Endothelial cell of umbilical vein (primary cell): ENCODE measurements at regions not wholly inside any gene's neighbourhood (a gene's known extent, or its start where the extent isn't known, plus 50 kb on each side); places are given as distances from the start of the nearest gene placed in this dataset.

Source experiments
- BruUV-seq: library from RNA; stranded (reverse); fragments of 400-500 nt; replicated peaks from 2 replicates; lab custom pipeline; 2021; lab: Mats Ljungman, UMichigan
- CTCF ChIA-PET: fragments of 300-600, 350-600 bp; sonication (Branson Sonifier 250); formaldehyde crosslinking; loops from one replicate; lab custom pipeline; 2021; ENCODE audit warnings: antibody characterized with exemption, inconsistent platforms; lab: Charles Lee
- POLR2A ChIA-PET: fragments of 300-600, 350-600 bp; sonication (Branson Sonifier 250); formaldehyde crosslinking; loops from one replicate; lab custom pipeline; 2021; ENCODE audit warnings: antibody characterized with exemption, inconsistent platforms; lab: Charles Lee
- DNase-seq: peaks from one replicate; pipeline ENCODE4 v3.0.0-alpha.2; 2011; ENCODE audit warnings: low read depth, low spot score
- FAIRE-seq: peaks from 2 replicates; lab custom pipeline; 2011; peaks lifted over from hg19 to GRCh38; lab: Jason Lieb, UNC
- H2AFZ ChIP-seq: 2 replicates; pipeline ENCODE4 v1.6.0; 2012; ENCODE audit warnings: low read depth, low read length, control low read depth, inconsistent platforms
- H3K27ac ChIP-seq: 2 replicates; pipeline ENCODE4 v1.5.1; 2011; ENCODE audit warnings: low read depth, mild to moderate bottlenecking, control low read depth, low read length, moderate library complexity; ENCODE audit not compliant: insufficient read depth
- H3K27me3 ChIP-seq, 2 experiments: 2 replicates each; pipeline versions ENCODE4 v1.6.0 to v1.6.1; 2011; ENCODE audit warnings: low read length in 2 of 2, mixed read lengths in 1 of 2; ENCODE audit not compliant: control insufficient read depth in 2 of 2, insufficient read depth in 2 of 2
- H3K36me3 ChIP-seq, 2 experiments: 2 replicates in 1 of 2; 3 replicates in 1 of 2; pipeline ENCODE4 v1.5.1; 2011; ENCODE audit warnings: low read length in 2 of 2, mild to moderate bottlenecking in 1 of 2, moderate library complexity in 1 of 2; ENCODE audit not compliant: control insufficient read depth in 2 of 2, insufficient read depth in 2 of 2; ENCODE audit errors: extremely low read depth in 1 of 2
- H3K4me1 ChIP-seq: 3 replicates; pipeline ENCODE4 v1.5.1; 2011; ENCODE audit warnings: mild to moderate bottlenecking, low read length; ENCODE audit not compliant: control insufficient read depth, insufficient read depth; ENCODE audit errors: extremely low read depth
- H3K4me2 ChIP-seq: 2 replicates; pipeline ENCODE4 v1.6.1; 2011; ENCODE audit warnings: low read length, control low read depth, mixed read lengths; ENCODE audit not compliant: insufficient read depth
- H3K4me3 ChIP-seq, 3 experiments: fragments of 200-600 bp in 1 of 3; sonication (generic), shearing (Covaris generic) in 1 of 3; replicated peaks in 1 of 3; 2 replicates each; pipeline ENCODE4 v1.5.1; 2011 to 2016; ENCODE audit warnings: control low read depth in 3 of 3, low read length in 3 of 3, mild to moderate bottlenecking in 2 of 3, inconsistent platforms in 1 of 3, low read depth in 1 of 3, moderate library complexity in 1 of 3; ENCODE audit not compliant: insufficient read depth in 1 of 3
- H3K79me2 ChIP-seq: 2 replicates; pipeline ENCODE4 v1.6.0; 2012; ENCODE audit warnings: low read length, inconsistent platforms; ENCODE audit not compliant: control insufficient read depth, insufficient read depth
- H3K9ac ChIP-seq: replicated peaks from 2 replicates; pipeline ENCODE3; 2011; ENCODE audit warnings: low read length, control low read depth; ENCODE audit not compliant: insufficient read depth; ENCODE audit errors: extremely low read depth
- H3K9me1 ChIP-seq: replicated peaks from 3 replicates; pipeline ENCODE4 v1.6.0; 2011; ENCODE audit warnings: mild to moderate bottlenecking, low read length; ENCODE audit not compliant: control insufficient read depth, insufficient read depth; ENCODE audit errors: extremely low read depth
- H3K9me3 ChIP-seq: replicated peaks from 2 replicates; pipeline ENCODE4 v1.5.1; 2012; ENCODE audit warnings: low read length, inconsistent platforms; ENCODE audit not compliant: control insufficient read depth, insufficient read depth
- H4K20me1 ChIP-seq: replicated peaks from 2 replicates; pipeline ENCODE3; 2011; ENCODE audit warnings: mild to moderate bottlenecking, low read length; ENCODE audit not compliant: control insufficient read depth, insufficient read depth; ENCODE audit errors: extremely low read depth
- EZH2 ChIP-seq: IDR thresholded peaks from 2 replicates; pipeline ENCODE4 v1.6.1; 2012; ENCODE audit warnings: borderline replicate concordance, low read depth, mild to moderate bottlenecking, moderate library complexity, low read length, inconsistent platforms; ENCODE audit not compliant: severe bottlenecking
- FOS ChIP-seq: IDR thresholded peaks from 2 replicates; pipeline ENCODE4 v1.6.1; 2011; ENCODE audit warnings: mild to moderate bottlenecking, low read length, moderate library complexity, borderline replicate concordance; ENCODE audit not compliant: insufficient read depth
- GATA2 ChIP-seq: IDR thresholded peaks from 2 replicates; pipeline ENCODE4 v1.7.0; 2011; ENCODE audit warnings: low read depth, mild to moderate bottlenecking, moderate library complexity, mixed read lengths, low read length; ENCODE audit not compliant: insufficient read length, insufficient read depth
- JUN ChIP-seq: IDR thresholded peaks from 2 replicates; pipeline ENCODE4 v1.6.1; 2011; ENCODE audit warnings: borderline replicate concordance, low read depth; ENCODE audit not compliant: insufficient read length, insufficient read depth
- MYC ChIP-seq: IDR thresholded peaks from one replicate; pipeline ENCODE4 v1.6.1; 2011; ENCODE audit warnings: mild to moderate bottlenecking, low read depth, low read length
- POLR2A ChIP-seq: IDR thresholded peaks from 2 replicates; pipeline ENCODE4 v1.6.1; 2012; ENCODE audit warnings: low read depth, mild to moderate bottlenecking, control low read depth, low read length
- POLR2AphosphoS5 ChIP-seq: IDR thresholded peaks from 2 replicates; pipeline ENCODE4 v1.6.1; 2012; ENCODE audit warnings: low read depth, mild to moderate bottlenecking, control low read depth, low read length, moderate library complexity; ENCODE audit not compliant: insufficient read depth
- dilution Hi-C: fragments of 300-500 bp; cut with MboI; formaldehyde crosslinking; loops from one replicate; pipeline ENCODE4 v1.15.0; 2019; ENCODE audit warnings: low sequenced_read_pairs; ENCODE audit not compliant: extremely low pct_ligation_motif_present
- intact Hi-C: fragments of 100-400 bp; cut with micrococcal nuclease; formaldehyde crosslinking; loops from one replicate; pipeline ENCODE4 v1.10.0; 2022
- TF ChIP-seq, protein P1 (sequence below): IDR thresholded peaks from 2 replicates; pipeline ENCODE4 v1.6.1; 2011; ENCODE audit not compliant: insufficient read depth, insufficient read length
- TF ChIP-seq, protein P2 (sequence below), 2 donors: IDR thresholded peaks; 1 replicate in 1 of 2; 2 replicates in 1 of 2; pipeline ENCODE4 v1.5.1; 2011; ENCODE audit warnings: low read length in 2 of 2, mild to moderate bottlenecking in 2 of 2, moderate library complexity in 2 of 2, control low read depth in 1 of 2, inconsistent platforms in 1 of 2, low read depth in 1 of 2; ENCODE audit not compliant: insufficient read depth in 1 of 2; ENCODE audit errors: extremely low read depth in 1 of 2

DNA sequence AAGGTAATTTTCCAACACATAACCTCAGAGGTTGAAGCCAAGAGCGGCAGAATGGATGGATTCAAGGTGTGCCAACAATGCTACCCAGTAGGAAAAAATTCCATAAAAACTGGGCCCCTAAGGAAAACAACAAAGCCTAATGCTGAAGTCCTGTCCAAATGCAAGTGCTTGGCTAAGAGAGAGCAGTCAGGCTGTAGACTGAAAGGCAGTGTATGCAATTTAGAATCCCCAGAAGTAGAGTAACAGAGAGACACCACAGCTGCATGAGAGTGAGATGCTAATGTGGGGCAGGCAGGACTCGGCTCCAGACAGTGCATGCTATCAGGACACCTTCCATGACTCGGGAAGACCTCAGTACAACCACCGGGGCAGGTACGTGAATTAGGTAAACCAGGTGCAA is 124.5 kb downstream of the ZFAND4 start:
- H3K4me3 ChIP-seq = no peak overlapping the region
- H3K9ac ChIP-seq = no peak overlapping the region
- no peaks in the 10 kb centered on the region for H3K27me3 ChIP-seq
- intact Hi-C loops (no loop called here), dilution Hi-C loops (no loop called here)
- FAIRE-seq (no peak), DNase-seq (no peak)
- H4K20me1 ChIP-seq = no peaks in the 10 kb centered on the region
- ChIA-PET POLR2A (no interaction called here), CTCF (no interaction called here)
- H3K4me2 ChIP-seq = no peak overlapping the region
- no peak overlapping the region for H3K27ac ChIP-seq
- no peak overlapping the region for H2AFZ ChIP-seq
- no peaks in the 10 kb centered on the region for H3K9me1 ChIP-seq
- BruUV-seq = no TSS peak
- no peaks in the 10 kb centered on the region for H3K9me3 ChIP-seq
- TF ChIP-seq JUN = no peak
- TF ChIP-seq, protein P1, sequence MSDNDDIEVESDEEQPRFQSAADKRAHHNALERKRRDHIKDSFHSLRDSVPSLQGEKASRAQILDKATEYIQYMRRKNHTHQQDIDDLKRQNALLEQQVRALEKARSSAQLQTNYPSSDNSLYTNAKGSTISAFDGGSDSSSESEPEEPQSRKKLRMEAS = no peak
- peaks cover 16% of the 10 kb centered on the region for H3K4me1 ChIP-seq
- H3K36me3 ChIP-seq = no peaks in the 10 kb centered on the region
- no peaks in the 10 kb centered on the region for H3K79me2 ChIP-seq

DNA sequence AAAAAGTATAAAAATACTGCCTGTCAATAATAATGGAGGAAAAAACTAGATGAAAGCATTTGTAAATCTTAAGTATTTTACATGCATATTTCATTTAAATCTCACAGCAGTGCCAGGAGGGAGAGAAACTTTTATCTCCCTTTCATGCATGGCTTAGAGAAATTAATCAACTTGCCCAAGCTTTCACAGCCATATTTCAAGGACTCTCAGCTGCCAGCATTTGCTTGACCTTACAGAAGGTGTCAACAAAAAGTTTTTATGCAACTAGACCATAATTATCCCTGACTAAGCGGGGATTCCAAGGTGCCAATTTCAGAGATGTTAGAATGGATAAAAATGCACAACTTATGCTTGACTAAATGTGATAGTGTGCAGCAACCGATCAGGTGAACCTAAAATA is 125.4 kb downstream of the ZFAND4 start:
- no peaks in the 10 kb centered on the region for H3K79me2 ChIP-seq
- H3K4me1 ChIP-seq = peaks cover 16% of the 10 kb centered on the region
- POLR2A ChIA-PET = no interaction called here
- no peaks in the 10 kb centered on the region for H3K9me1 ChIP-seq
- no peak overlapping the region for H3K9ac ChIP-seq
- CTCF ChIA-PET = no interaction called here
- no peaks in the 10 kb centered on the region for H3K27me3 ChIP-seq
- no peaks in the 10 kb centered on the region for H4K20me1 ChIP-seq
- DNase-seq (no peak), FAIRE-seq (no peak)
- no TSS peak for BruUV-seq
- intact Hi-C loops (no loop called here), dilution Hi-C loops (no loop called here)
- no peak overlapping the region for H3K27ac ChIP-seq
- H3K36me3 ChIP-seq = no peaks in the 10 kb centered on the region
- no peak overlapping the region for H3K4me3 ChIP-seq
- no peak overlapping the region for H3K4me2 ChIP-seq
- no peak overlapping the region for H2AFZ ChIP-seq
- no peak for TF ChIP-seq MYC
- TF ChIP-seq JUN = no peak
- TF ChIP-seq, protein P1 = no peak
- no peak for TF ChIP-seq POLR2AphosphoS5
- no peak for TF ChIP-seq EZH2
- no peak for TF ChIP-seq GATA2
- TF ChIP-seq, protein P2, sequence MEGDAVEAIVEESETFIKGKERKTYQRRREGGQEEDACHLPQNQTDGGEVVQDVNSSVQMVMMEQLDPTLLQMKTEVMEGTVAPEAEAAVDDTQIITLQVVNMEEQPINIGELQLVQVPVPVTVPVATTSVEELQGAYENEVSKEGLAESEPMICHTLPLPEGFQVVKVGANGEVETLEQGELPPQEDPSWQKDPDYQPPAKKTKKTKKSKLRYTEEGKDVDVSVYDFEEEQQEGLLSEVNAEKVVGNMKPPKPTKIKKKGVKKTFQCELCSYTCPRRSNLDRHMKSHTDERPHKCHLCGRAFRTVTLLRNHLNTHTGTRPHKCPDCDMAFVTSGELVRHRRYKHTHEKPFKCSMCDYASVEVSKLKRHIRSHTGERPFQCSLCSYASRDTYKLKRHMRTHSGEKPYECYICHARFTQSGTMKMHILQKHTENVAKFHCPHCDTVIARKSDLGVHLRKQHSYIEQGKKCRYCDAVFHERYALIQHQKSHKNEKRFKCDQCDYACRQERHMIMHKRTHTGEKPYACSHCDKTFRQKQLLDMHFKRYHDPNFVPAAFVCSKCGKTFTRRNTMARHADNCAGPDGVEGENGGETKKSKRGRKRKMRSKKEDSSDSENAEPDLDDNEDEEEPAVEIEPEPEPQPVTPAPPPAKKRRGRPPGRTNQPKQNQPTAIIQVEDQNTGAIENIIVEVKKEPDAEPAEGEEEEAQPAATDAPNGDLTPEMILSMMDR (IDR thresholded peaks at IDR 0.05; ENCODE audit: extremely low read depth in 1 of 2, insufficient read depth in 1 of 2, low read depth in 1 of 2, low read length in 2 of 2) = no peak
- TF ChIP-seq FOS = no peak
- TF ChIP-seq POLR2A = no peak
- no peaks in the 10 kb centered on the region for H3K9me3 ChIP-seq
